GM12878 (cell line): ENCODE measurements at regions not wholly inside any gene's neighbourhood (a gene's known extent, or its start where the extent isn't known, plus 50 kb on each side); places are given as distances from the start of the nearest gene placed in this dataset.

Experiments used
- E2F4 ChIP-seq: IDR thresholded peaks from 2 replicates; pipeline ENCODE4 v1.6.1; 2012; ENCODE audit warnings: low read depth, low read length, improper control_type of control experiment
- STAT1 ChIP-seq: fragments of 450-650 bp; conservative IDR thresholded peaks from 2 replicates; pipeline ENCODE4 v1.6.1; 2014; ENCODE audit warnings: antibody characterized with exemption, mild to moderate bottlenecking
- ZNF274 ChIP-seq: IDR thresholded peaks from one replicate; pipeline ENCODE4 v1.8.0; 2011; ENCODE audit not compliant: insufficient read length, insufficient read depth
- TF ChIP-seq, protein P1 (sequence below), 3 experiments: IDR thresholded peaks in 2 of 3; conservative IDR thresholded peaks in 1 of 3; 2 replicates each; pipeline ENCODE4 v1.5.1; 2011; ENCODE audit warnings: low read depth in 3 of 3, low read length in 3 of 3, mild to moderate bottlenecking in 3 of 3, control low read depth in 2 of 3, moderate library complexity in 2 of 3, inconsistent platforms in 1 of 3, mixed read lengths in 1 of 3; ENCODE audit not compliant: control insufficient read depth in 2 of 3, insufficient read depth in 1 of 3; ENCODE audit errors: extremely low read depth in 1 of 3

DNA sequence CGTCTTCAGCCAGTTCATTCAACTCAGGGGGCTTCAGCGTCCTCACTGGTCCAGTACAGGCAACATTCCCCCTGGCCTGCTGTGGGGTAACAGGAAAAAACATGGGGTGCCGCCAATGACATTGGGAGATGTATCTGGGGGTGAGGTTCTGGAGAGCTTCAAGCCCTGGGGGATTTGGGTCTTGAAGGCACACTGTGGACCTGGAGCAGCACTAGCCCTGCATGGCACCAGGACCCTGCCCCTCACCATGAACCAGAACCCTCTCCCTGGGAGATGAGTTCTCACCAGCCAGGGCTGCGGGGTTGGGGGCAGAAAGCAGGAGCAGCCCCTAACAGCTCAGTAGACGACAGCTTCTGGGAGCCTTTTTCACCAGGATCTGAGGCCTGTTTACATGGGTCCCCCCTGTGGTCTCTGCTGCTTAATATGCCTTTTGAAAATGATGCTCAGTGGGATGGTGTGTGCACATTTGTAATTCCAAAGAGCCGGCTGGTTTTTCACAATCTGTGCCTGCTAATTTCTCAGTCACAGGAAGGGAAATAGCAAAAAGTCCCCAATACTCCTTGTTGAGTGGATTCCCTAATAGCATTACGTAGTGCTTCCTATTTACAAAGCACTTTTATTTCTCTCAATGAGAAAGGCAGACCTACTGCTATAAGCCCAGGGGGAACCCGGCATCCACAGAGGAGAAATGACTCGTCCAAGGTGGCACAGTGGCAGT lies 509.5 kb downstream of the RPS24 start:
- no peak for TF ChIP-seq STAT1
- TF ChIP-seq, protein P1, sequence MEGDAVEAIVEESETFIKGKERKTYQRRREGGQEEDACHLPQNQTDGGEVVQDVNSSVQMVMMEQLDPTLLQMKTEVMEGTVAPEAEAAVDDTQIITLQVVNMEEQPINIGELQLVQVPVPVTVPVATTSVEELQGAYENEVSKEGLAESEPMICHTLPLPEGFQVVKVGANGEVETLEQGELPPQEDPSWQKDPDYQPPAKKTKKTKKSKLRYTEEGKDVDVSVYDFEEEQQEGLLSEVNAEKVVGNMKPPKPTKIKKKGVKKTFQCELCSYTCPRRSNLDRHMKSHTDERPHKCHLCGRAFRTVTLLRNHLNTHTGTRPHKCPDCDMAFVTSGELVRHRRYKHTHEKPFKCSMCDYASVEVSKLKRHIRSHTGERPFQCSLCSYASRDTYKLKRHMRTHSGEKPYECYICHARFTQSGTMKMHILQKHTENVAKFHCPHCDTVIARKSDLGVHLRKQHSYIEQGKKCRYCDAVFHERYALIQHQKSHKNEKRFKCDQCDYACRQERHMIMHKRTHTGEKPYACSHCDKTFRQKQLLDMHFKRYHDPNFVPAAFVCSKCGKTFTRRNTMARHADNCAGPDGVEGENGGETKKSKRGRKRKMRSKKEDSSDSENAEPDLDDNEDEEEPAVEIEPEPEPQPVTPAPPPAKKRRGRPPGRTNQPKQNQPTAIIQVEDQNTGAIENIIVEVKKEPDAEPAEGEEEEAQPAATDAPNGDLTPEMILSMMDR (IDR thresholded peaks at IDR 0.05 in 2 of 3, conservative IDR thresholded peaks at IDR 0.05 in 1 of 3; ENCODE audit: control insufficient read depth in 2 of 3, extremely low read depth in 1 of 3, insufficient read depth in 1 of 3, low read depth in 3 of 3, low read length in 3 of 3): no peak
- no peak for TF ChIP-seq ZNF274
- no peak for TF ChIP-seq E2F4
